GM19351 (cell line): ENCODE measurements at regions not wholly inside any gene's neighbourhood (a gene's known extent, or its start where the extent isn't known, plus 50 kb on each side); places are given as distances from the start of the nearest gene placed in this dataset.
"Not testable (repeated sequence)": the region's sequence is repeated elsewhere in the genome, so short reads cannot be mapped to it uniquely, and the experiment has no call there.

Experiments
- ATAC-seq: cut with Tn5 transposase; IDR thresholded peaks from one replicate; pipeline ENCODE4 v1.9.1; 2021; ENCODE audit warnings: mild to moderate bottlenecking, moderate library complexity; ENCODE audit not compliant: unreplicated experiment

DNA sequence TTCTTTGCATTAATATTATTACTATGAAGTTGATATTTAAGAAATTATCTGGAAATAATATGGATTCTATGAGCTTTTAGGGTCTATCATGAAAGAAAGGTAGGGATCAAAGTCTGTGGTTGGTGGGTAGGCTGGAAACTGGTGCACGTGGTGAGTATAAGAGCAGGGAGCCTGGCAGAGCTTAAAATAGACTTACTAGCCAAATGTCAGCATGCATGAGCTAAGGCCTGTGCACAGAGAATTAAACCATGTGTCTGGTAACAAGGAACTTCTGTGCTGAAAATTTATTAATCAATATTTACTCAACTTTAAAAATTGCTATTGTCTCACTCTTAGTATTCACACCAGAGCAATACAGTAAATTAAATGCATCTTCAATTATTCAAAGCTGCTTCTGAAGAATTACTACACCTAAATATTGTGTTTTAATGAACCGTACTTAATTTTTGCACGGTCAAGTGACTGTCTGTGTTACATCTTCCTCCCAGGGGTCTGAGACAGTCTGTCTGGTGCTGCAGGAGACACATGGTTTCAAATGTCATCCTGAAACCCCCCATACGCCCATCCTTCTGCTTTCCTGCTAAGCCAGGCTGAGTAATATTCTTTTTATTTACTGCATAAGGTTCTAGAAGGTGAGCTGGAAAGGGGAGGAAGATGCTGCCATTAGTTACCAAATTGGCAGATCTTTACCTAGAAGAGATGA is 161.0 kb upstream of the NLRP1 start:
- no peak for ATAC-seq

DNA sequence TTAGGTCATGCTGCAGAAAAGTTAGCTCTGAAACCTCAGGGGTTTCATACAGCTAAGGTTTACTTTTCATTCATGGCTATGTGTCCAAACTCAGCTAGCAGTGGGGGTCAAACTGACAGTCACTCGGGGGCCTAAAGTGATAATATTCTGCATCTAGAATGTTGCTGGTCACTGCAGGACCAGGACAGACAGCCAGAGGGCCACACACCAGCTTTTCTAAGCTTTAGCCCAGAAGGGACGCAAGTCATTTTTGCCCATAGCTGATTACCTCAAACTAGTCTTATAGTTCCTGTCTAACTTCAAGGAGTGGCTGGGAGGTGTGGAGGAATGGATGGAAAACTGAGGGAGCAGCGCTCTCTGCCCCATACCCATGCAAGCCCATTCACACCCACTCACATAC is 163.0 kb upstream of the NLRP1 start:
- no peak for ATAC-seq

DNA sequence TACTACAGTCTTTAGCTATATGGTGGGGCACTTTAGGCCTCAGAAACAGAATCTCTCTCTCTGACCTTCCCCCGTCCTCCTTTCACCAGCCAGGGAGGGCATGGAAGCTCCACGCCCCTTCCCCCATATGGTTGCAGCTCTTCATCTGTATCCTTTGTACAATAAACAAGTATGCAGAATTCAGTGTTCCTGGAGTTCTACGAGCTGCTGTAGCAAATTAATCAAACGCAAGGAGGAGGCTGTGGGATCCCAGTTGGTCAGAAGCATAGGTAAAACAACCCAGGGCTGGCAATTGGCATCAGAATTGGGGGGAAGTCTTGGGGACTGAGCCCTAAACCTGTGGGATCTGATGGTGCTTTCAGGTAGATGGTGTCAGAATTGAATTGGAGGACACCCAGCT is 163.7 kb upstream of the NLRP1 start:
- no peak for ATAC-seq

DNA sequence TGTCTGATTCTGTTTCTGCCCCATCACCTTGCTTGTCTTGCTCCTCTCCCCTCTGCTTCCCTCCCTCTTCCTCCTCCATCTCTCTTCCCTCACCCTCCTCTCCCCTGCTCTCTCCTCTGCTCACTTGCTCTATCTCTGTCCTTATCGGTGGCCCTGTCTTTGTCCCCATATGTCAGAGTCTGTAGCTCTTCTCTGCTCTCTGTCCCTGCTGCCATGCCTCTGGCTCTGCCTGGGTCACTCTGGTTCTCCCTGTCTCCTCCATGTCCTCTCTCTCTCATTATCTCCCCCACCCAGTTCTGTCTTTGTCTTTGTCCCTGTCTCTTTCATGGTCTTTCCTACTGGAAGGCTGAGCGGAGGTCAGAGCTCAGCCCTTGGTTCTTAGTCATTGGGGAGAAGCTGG is 169.1 kb upstream of the NLRP1 start:
- ATAC-seq, result no peak

DNA sequence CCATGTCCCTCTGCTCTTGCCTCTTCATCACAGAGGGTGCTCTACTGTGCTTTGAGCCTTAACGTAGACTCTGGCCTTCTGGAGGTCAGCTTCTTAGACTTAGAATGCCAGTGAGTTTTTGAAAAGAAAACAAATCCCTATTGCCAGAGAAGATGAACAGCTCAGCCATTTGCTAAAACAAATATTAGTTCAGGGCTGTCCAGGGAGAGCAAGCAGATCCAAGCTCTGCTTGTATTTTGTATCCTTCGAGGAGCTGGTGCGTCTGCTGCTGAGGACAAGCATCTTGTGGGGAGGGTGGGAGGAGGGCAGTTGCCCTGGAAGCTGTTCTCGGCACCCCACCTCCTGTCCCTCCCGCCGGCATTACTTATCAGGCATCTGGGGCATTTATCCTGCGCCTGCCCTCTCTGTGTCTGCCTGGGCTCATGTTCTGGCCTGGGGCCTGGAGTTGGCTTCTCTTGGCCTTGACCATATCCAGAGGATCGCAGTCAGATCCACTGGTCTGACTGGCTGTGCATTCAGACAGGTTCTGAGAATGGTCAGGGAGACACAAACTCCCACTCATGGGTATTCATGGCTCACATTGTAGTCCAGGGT is 173.1 kb upstream of the NLRP1 start:
- ATAC-seq, result no peak

DNA sequence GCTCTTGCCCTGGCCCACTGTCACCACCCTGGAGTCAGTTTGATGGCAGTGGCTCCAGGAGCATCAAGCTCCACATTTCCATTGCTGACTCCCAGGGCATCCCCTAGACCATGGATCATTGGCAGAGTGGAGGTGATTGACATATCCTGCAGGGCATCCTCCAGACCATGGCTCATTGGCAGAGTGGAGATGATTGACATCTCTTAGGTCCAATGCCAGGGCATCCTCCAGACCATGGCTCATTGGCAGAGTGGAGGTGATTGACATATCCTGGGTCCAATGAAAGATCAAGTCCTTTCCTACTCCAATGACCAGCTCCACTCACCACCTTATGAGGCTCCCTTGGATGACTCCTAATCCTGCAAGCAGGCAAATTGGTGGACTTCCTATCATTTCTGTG is 174.3 kb upstream of the NLRP1 start:
- ATAC-seq, result no peak

DNA sequence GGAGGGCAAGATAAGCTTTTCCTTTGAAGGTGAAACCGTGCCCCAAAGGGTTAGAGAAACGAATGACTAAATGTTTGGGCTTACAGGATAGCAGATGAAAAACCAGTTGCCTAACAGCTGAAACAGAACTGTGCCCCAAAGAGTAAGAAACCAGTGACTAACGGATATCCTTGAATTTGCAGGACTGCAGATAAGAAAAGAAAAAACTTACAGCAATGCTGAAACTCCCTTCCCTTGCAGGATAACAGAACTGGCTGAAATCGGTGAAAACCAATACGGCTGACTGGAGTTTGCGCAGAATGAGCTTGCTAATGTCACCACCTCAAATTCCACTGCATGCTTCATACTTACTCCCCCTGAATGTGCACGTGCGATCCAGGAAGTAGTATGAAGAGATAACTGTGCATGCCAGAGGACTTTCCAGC is 175.2 kb upstream of the NLRP1 start:
- no peak for ATAC-seq

DNA sequence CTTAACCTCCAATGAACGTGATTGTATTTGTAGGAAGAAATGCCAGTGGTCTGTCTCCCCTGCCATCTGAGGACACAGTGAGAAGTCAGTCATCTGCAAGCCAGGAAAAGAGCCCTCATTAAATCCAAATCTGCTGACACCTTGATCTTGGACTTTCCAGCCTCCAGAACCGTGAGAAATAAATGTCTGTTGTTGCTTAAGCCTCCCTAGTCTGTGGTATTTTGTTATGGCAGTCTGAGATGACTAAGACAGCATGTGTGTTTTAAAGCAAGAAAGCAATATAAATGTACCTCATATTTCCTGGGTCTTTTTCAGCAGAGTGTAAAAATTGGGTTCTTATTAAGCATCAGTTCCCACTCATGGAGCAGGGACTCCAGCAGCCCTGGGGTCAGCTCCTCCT is 177.9 kb upstream of the NLRP1 start:
- no peak for ATAC-seq

DNA sequence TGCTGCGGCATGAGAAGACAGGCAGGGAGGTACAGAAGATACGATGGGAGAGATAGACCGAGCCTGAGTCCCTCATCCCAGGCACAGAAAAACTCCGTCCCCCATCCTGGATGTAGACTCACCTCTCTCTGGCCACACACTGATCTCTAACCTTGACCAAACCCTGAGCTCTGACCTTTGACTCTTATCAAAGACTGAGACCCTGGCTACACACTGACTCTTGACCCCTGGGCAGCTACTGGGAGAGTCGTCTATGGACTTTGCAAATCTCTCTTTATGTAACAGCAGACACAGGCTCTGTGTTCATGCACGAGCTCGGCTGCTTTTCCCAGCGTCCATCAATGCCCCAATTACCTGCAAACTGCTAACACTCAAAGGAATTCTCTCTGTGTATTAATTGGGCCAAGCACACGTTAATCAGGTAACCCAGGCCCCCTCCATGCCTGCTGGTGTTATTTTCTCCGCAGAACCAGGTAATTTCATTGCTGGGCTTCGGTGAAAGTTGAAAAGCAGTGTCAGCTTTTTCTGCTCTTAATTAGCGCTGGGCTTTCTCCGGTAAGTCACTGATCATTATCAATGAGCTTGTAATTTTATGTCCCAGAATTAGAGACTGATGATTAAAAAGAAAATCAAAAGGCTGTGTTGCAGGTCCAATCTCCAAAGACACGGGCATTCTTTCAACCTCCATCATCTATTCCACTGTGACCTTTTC is 179.4 kb upstream of the NLRP1 start:
- no peak for ATAC-seq

DNA sequence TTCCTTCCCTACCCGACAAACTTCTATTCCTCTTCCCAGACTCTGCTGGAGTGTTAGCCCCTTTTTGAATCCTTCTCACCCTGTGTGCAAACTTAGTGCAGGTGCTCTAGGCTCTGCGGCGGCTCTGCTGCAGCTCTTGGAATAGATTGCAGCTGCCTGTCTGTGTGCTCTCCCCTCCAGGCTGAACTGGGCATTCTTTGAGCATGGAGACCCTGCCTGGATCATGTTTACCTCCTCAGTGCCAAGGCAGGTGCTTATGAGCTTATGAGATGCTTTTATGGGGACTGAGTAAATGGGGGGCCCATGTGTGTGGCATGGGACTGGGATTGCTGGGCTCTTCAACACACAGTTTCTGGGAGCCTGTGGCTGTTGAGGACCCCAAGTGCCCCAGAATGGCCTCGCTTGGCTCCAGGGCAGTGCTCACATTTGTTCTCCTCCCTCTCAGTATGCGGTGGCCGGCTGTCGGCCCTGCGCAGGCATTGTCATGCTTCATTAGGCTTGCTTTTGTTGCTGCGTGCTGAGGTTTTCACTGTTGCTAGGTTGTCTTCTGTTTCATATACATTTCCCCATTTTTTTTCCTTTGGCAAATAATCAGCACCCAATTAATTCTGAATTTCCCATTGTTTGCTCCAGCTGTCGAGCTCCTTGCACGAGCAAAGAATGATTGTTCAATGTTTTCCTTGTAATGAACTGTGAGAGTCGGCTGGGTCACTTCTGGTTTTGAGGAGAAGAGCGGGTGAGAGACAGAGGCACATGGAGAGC is 185.5 kb upstream of the NLRP1 start:
- ATAC-seq, result no peak

DNA sequence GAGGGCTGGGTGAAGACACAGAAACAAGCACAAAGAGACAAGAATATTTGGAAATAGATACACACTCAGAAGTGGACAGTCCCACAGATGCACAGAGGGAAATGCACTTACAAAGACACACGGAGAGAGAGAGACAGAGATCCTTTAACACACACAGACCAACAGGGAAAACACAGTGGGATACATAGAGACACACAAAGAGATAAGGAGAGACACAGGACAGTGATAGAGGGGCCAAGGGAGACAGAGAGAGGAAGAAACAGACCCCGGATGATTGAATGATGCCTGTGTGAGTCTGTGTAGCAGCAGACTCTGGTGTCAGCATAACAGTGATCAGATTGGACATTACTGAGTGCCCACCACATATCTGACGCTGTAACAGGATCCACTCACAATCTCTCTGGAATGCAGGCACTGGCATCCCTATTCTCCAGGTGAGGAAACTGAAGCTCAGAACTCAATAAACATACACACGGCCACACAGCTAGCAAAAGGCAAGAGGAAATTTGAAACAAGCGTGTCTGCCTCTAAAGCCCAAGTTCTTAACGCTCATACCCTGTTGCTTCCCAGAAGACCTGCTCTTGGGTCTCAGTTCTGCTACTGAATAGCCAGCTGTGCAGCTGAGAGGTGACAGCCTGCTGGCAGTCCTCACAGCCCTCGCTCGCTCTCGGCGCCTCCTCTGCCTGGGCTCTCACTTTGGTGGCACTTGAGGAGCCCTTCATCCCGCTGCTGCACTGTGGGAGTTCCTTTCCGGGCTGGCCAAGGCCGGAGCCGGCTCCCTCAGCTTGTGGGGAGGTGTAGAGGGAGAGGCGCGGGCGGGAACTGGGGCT is 186.3 kb upstream of the NLRP1 start:
- no peak for ATAC-seq

DNA sequence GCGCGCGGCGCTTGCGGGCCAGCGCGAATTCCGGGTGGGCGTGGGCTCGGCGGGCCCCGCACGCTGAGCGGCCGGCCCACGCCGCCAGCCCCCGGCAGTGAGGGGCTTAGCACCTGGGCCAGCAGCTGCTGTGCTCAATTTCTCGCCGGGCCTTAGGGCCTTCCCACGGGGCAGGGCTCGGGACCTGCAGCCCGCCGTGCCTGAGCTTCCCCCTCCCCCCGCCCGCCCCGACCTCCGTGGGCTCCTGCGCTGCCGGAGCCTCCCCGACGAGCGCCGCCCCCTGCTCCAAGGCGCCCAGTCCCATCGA is 186.9 kb upstream of the NLRP1 start:
- not testable (repeated sequence) for ATAC-seq

DNA sequence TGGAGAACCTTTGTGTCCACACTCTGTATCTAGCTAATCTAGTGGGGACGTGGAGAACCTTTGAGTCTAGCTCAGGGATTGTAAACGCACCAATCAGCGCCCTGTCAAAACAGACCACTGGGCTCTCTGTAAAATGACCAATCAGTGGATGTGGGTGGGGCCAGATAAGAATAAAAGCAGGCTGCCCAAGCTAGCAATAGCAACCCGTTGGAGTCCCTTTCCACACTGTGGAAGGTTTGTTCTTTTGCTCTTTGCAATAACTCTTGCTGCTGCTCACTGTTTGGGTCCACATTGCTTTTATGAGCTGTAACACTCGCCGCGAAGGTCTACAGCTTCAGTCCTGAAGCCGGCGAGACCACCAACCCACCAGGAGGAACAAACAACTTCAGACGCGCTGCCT is 187.7 kb upstream of the NLRP1 start:
- not testable (repeated sequence) for ATAC-seq

DNA sequence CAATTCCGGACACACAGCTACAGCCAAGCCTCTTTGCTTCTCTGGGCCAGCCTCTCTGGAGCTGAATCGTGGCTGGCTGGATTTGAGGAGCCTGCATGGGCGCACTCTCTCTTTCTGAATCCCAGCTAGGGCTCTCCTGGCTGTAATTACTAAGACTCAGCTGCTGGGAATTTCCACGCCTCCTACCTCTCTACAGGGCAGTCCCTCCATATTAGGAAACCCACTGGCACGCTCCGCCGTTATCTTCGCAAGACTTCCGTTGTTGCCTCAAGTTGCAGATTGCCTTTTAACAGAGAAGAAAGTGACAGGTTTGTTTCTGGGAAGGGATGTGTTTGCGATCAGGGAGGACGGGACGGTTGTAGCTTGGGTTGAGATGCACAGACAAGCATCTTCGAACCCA is 188.4 kb upstream of the NLRP1 start:
- ATAC-seq, result no peak

DNA sequence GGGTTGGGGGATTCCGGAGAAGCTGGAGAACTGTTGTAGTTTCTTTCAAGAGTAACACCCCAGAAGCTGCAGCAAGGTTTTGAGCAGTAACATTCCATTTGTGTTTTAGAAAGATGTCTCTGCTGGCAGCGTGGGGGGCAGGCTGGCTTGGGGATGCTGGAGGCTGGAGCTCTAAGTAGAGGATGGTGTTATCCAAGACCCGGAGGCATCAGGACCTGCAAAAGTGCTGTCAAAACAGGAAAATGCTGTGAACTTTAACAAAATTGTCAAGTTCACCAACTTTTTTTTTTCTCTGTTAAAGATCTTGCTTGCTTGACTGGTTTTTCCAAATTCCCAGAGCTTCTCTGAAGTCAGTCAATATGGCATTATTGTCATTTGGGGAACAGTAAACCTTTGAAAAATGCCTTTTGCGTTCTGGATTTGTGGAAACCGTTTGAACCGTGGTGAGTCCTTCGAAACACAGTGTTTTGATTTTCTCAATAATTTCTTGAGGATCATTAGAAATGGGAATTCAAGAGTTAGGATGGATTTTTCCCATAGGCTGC is 189.6 kb upstream of the NLRP1 start:
- no peak for ATAC-seq

DNA sequence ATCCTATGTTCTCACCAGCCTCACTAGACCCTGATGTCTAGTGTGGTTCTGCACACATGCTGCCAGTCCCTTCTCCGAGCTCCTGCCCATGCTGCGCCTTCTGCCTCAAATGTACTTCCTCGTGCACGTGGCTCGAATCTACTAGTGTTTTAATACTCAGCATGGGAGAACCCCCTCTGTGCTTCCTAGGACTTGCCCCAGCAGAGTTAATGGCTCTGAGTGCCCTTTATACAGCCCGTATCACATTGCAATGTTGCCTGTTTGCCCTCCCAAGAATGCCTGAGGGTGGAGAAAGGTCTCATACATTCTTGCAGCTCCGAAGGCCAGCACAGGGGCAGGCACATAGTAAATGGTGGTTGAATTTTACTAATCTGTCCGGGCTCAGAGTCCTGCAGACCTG is 190.8 kb upstream of the NLRP1 start:
- no peak for ATAC-seq

DNA sequence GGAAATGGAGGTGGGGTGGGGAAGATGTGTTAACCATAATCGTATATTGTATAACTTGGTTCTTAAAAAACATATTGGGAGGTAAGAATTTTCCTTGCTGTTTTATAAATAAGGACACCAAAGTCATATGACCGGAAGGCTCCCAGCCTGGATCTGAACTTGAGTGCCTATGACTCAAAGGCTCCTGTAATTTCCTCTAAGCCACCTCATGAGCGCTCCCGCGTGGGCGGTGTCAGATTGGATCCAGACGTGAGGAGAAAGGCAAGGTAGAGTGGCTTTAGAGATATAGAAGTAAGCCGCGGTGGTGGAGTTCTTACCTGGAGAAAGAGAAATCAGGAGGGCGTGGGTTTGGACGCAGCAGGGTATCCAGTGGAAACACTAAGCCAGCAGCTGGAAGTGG is 196.2 kb upstream of the NLRP1 start:
- ATAC-seq, result no peak

DNA sequence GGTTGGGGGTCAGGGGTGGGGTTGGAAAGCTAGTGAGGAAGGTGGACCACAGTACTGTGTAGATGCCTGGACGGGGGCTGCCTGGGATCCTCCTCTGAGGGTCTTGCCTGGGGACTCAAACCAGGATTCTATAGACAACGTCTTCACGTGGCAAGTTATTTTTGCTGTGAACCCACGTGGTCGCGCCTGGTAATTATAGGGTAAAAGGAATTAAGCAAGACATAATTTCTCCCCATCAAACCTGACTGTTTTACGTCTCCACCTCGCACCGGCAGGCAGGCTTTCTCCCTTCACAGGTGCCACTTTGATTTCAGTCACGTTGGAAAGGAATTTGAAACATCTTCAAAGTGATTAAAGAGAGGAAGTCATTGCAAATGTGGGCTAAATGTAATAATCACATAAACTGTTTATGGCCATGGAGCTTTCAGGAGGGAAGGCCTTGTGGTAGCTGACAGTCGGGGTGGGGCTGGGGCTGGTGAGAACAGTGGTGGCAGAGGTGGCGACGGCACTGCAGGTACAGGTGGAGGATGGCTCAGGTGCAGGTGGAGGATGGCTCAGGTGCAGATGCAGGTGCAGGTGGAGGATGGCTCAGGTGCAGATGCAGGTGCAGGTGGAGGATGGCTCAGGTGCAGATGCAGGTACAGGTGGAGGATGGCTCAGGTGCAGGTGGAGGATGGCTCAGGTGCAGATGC is 197.1 kb upstream of the NLRP1 start:
- no peak for ATAC-seq

DNA sequence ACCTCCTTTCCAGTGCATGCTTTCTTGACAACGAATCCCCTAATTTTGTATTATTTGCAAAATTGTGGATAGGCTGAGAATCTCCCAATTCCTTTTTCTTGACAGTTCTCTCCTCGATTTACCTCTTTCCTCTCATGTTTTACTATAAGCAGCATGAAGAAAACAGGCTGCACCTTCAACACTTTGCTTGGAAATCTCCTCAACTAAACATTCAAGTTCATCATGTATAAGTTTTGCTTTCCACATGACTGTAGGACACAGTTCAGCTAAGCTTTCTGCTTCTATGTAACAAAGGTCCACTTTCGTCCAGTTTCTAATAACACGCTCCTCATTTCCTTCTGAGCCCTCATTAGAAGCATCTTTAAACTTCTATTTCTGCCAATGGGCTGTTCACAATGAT is 199.0 kb upstream of the NLRP1 start:
- ATAC-seq, result no peak

DNA sequence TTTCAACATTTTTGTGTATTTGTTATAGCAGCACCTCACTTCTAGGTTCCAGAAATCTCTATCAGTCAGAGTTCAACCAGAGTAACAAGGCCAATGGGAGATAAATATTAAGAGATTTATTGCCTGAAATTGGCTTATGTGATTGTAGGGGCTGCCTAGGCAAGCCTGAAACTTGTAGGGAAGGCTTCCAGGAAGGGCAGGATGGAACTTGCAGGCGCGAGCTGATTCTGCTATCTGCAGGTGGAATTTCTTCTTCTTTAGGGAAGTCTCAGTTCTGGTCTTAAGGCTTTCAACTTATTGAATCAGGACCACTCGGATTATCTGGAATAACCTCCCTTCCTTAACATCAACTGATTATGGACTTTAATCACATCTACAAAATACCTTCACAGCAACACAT is 199.5 kb upstream of the NLRP1 start:
- no peak for ATAC-seq
